NCI-H187 treated with DMSO at 0.1 percent for 48 hours (cell line): ENCODE measurements at regions not wholly inside any gene's neighbourhood (a gene's known extent, or its start where the extent isn't known, plus 50 kb on each side); places are given as distances from the start of the nearest gene placed in this dataset.
"Not testable (repeated sequence)": the region's sequence is repeated elsewhere in the genome, so short reads cannot be mapped to it uniquely, and the experiment has no call there.

Experiments
- DNase-seq: peaks from one replicate; lab custom pipeline; 2025; lab: John Stamatoyannopoulos, UW

DNA sequence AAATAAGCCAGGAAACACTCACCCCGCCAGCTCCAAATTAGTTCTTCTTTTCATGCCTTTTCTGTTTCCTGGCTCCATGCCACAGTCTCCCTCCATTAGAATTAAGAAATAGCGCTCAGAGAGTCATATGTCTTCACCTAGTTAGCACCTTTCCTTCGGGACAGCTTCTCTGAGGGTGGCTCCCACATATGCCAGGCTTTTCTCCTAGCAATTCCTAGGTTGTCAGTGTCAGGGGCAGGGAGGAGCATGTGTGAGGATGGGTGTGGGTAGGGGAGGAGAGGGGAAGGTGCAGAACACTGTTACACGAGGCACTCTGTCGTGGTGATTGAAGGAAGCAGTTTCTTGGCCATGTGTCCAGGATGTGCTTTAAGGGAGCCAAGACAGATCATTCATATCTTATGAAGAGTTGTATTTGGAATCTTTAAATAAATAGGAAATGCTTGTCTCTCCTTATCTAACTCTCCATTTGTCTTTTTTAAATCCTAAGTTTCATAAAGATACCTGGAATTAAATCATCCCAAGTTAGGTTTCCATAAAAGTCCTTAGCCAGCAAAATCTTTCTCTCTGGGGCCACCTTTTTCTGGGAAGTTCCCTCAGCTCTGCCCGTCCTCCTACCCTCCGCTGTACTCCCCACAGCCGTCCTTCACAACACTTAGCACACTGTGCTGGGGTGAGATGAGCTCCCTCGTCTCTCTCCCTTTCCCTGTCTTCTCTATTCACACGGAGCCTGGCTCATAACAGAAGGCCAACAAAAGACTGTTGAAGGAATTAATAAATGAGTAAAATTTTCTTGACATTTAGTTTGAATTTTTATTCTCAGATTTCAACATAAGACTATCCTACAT is 361.0 kb downstream of the CD83 start:
- no peak for DNase-seq

DNA sequence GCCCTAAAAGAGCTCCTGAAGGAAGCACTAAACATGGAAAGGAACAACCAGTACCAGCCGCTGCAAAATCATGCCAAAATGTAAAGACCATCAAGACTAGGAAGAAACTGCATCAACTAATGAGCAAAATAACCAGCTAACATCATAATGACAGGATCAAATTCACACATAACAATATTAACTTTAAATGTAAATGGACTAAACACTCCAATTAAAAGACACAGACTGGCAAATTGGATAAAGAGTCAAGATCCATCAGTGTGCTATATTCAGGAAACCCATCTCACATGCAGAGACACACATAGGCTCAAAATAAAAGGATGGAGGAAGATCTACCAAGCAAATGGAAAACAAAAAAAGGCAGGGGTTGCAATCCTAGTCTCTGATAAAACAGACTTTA is 364.4 kb downstream of the CD83 start:
- DNase-seq: not testable (repeated sequence)

DNA sequence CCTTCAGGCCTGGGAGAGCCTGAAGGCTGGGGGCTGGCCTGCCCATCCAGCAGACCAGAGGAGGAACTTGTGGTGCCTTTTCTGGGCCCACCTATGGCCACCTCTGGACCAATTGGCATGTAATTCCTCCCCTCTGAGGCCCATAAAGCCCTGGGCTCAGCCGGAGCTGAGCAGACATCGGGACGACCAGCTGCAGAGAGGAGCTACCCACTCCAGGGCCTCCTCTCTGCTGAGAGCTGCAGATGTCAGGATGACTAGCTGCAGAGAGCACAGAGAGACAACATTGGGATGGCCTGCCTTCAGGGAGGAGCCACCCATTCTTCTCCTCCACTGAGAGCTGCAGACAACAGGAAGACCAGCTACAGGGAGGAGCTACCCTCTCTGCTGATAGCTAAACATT is 370.1 kb downstream of the CD83 start:
- no peak for DNase-seq

DNA sequence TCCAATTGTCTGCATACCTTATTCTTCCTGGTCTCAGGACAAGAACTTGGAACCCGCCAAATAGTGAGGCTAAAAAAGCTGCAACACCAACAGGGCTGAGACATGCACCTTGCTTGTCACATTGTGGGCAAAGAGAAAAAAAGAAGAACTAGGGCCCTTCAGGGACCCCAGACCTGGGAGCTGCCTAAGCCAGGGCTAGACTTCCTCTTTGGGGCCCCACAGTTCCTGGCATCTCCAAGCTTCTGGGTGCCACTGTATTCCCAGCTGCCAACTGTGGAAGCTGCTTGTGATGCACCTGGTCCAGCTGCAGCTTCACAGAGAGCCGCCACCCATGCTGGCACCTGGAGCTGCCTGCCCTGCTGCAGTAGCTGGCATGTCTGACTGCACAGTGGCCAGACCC is 370.6 kb downstream of the CD83 start:
- no peak for DNase-seq

DNA sequence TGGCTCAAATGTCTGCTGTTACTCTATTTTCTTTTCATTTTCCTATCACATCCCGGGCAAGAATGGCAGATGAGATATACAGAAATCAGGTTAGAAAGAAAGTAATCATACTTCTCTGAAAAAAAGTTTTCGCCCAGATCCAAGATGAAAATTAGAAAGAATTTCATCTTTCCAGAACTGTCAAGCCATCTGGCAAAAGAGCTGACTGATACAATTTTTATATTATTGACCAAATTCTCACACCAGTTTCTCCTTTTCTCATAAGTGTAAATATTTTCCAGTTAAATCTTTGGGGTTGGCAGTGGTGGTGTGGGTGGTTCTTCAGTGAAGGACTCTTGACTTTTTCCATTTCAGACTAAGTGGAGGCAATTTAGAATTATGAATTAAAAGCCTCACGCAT is 371.9 kb downstream of the CD83 start:
- no peak for DNase-seq

DNA sequence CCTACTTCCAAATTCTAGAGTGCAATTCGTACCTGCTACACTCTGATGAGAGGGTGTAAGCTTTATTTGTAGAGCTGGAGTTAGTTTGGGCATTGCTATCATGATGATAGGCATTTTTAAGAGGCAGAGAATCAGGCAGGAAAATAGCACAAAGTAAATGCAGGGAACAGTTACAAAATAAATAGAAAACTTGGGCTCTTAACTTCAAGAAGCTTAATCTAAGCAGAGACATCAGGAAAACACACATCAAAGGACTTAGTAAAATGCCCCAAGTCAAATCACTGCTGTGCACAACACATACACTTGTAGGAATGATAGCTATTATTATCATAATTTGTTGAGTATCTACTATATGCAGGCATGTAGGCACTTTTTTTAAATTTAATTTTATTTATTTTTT is 381.2 kb downstream of the CD83 start:
- no peak for DNase-seq

DNA sequence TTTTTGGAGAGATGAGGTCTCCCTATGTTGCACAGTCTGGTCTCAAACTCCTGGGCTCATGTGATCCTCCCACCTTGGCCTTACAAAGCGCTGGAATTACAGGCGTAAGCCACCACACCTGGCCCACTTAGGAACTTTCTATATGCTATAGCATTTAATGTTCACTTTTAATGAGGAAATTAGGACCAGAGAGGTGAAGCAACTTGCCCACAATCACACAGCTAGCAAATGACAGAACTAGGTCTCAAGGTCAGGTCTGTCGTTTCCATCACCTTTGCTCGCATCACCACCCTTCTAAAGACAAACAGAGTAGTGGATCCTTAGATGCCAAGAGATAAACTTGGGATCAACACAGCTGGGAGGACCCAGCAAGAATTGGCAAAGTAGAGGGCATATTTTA is 381.7 kb downstream of the CD83 start:
- DNase-seq: no peak

DNA sequence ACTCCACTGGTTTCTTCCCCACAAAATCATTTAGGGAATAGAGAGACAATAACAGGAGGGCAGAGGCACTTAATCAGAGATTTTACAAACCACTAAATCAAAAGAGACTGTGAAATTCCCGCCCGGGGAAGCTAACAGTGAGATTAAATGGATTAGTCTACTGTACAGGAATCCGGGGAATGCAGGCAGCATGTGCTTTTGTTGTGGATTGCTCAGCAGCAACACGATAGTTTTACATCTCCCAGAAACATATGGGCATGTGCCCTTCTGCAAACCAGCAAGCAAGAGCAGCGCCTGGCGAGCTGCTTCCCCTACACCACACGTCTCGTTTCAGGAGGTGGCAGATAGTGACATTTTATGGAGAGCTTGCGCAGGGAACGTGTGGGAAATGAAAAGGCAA is 382.3 kb downstream of the CD83 start:
- DNase-seq: no peak

DNA sequence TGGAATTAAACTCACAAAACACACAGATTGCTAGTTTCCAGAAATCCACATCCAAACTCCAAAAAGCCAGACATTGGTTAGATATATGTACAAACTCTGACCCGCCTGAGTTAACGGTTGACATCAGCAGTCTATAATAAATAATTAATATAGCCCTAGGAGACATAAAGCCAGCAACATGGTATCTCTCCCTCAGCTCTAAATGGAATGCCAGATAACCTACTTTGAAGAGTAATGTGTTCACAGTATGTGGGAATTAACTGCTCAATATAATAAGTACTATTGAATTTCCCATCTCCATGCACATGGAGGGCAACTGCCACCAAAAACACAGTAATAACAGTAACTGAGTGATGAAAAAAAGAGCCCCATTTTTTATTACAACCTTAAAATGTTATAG is 383.2 kb downstream of the CD83 start:
- no peak for DNase-seq

DNA sequence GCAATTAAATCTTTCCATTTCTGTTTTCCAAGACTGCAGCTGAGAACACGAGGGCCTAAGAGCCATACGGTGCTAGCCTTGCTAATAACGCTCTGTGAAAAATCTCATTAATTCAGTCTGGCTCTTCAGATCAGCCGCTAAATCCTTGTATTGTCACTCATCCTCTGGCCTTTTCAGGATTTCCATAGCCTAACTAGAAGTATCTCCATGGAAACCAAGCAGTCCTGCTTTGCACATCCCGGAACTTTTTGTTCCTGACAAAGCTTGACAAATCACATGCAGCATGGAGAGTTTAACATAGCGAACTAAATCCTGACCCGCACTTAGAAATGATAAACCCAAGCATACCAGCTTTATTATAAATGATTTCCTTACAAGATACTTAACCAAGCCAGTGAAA is 383.7 kb downstream of the CD83 start:
- no peak for DNase-seq

DNA sequence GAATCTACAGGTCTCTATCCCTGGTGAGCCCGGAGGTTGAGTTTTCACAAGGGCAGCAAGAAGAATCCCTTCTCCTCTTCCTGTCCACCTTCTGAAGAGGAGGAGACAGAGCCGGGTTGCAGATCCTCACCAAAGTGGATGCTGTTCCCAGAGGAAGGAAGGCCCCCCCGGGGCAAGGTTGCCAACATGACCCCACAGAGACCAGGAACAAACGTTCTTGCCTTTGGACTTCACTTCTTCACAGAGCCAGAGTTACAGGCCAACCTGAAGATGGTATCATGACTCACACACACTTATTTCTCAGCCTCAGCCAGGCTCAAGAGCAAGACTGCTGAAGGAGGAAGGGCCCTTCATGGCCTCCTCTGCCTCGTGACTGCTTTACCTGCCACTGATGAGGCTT is 384.3 kb downstream of the CD83 start:
- DNase-seq: no peak

DNA sequence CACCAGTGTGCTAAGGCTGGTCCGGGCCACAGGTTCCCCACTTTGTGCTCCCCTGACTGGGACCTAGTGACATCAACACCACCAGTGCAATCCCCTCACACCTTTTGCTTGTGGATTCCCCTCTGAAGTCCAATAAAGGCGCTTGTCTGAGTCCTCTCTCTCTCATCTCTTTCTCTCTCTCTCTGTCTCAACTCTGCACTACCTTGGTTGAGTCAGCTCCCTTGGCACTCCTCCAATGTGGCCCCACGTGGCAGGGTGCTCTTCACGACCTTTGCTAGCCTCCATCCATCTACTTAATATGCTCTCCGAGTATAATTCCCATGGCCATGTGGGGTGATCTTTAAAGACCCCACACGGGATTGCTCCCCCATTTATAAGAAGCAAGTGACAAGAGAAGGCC is 385.0 kb downstream of the CD83 start:
- DNase-seq: no peak

DNA sequence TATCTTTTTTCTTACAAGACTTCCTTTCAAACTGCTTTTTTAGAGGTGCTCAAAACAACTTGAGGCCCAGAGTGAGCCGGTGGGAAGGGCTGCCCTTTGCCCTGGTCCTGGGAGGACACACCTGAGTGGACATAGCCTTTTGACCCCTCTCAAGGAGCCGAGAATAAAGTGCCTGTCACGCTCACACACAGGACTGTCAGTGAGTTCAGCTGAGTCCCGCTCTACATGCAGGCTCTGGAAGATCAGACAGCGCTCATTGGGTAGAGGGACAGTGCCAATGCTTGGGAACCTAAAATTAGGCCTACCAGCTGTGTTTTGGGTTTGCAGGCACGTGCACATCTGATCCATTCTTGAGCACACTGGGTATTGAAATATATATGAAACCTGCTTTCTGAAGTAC is 387.8 kb downstream of the CD83 start:
- DNase-seq: no peak

DNA sequence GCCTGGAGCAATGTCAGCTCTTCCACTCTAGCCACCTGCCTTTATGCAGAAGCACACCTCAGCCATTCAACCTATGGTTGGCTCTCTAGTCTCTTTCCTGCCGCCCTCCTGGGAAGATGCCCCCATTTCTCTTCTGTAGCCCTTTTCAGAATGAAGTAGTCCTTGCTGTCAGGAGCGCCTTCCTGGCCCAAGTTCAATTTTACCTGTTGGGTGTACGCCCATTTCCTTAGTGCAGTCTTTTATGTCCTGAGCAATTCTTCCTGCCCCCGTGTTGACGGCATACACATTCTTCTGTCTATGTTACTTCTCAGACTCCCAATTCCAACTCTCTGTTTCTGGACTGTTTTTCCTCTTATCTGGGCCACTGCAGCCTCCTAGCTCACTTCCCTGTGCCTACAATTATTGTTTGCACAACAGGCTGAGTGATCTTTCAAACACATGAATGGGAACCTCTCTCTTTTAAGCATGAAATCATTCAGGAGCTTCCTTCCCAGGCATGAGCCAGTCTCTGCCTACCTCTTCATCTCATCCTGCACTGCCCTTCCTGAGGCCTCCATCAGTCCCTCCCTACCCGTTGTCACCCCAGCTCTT is 389.2 kb downstream of the CD83 start:
- no peak for DNase-seq

DNA sequence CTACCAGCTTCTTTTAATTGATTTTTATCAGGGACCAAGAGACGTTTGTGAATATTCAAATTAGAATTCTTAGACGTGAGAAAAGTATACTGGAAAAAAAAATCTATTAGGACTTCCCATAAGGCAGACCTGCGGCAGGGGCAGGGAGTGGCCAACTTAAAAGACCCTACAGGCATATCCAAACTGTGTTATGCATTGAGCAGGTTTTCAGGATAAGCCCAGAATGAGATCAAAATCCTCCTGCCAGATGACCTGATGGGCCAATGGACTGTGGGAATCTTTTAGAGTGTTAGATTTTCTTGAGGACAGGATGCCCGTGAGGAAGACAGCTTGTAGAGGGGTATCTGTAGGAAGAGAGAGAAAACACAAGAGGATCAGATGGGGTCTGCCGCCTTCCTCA is 391.5 kb downstream of the CD83 start:
- DNase-seq: no peak

DNA sequence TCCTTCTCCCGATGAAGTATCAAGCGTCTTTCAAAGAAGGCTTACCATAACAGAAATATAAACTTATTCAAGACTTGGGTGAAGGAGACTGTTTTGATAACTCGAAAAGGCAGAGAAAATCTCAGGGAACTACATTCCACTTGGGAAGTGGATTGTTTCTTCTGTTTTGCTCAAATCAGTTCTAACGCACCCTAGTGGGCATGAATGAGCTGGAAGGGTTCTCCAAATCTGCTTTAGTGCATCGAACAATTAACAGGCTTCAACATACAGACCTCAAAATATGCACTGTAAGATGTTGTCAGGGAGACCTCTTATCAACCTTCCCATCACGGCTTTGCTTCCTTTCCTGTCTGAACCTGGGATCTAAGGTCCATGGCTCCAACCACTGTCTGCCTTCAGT is 392.5 kb downstream of the CD83 start:
- DNase-seq: no peak

DNA sequence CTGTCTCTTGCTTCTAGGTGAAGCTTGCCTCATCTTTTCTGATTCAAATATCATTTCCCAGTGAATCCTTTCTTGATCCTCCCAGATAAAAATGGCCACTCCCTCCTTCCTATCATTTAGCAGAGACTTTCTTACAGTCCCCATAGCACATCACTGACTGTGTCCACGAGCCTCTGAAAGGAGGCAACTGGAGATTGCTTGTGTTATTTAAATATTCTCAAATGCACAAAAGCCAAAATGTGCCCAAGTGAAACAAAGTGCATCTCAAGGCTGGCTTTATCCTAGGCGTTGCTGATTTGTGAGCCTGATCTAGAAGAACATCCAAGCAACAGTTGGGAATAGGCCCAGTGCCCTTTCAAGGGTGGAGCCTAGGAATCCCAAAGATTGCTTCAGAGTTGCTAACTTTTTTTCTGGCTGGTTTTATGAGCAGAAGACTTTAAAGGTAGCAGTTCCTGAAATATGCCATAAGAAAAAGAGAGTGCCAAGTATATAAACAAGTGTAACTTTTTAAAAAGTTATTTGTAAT is 393.6 kb downstream of the CD83 start:
- DNase-seq: no peak

DNA sequence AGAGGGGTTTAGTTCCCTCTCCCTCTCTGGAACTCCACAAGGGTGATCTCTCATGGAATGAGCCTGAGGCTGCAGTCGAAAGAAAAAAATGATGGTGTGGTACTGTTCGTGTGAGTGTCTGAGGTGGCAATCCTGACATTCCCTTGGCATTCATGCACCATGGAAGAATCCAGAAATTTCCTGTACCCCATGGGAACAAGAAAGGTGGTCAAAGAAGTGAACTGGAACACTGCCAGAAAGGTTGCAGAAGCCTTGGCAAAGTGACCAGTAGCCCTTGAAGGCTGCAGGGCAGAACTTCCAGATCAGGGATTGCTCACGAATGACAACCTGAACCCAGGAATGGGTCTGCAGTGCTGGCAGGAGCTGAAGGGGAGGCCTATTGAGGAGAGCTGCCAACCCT is 394.7 kb downstream of the CD83 start:
- no peak for DNase-seq

DNA sequence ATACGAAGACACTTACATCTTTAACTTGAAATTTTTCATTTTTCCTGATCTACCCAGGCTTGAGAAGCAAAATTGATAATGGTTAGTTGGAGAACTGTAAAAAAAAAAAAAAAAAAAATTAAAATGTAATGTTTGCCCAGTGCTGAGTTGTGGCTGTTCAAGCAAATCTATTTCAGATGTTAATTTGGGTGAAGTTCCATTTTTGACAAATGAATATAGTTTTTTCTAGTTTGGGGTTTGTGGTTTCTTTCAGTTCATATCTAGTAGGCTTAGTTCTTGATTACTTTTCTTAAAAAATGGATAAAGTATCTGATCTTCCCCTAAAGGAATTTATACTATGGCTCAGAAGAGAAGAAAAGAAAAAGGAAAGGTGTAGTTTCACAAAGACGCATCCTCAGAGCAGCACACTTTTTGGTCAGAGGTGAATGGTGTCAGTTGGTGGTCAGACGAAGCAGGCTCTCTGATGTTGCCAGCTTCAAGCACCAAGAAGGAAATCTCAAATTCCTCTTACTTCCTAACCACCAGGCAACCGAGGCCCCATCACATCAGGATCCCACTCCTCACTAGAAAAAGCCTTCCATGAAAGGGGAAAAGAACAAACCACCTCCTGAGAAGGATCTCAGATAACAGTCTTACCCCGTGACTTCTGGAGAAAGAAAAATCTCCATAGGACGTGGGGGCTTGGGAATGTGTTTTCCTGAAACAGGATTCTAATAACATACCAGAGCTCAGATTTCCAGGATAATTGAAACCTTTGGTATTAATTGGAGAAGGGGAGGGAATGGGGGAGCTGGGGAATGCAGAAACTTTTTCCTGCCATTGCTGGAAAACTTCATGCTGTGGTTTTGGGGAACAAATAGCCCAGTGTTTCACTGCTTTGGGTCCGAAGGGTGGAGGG is 396.2 kb downstream of the CD83 start:
- DNase-seq: no peak

DNA sequence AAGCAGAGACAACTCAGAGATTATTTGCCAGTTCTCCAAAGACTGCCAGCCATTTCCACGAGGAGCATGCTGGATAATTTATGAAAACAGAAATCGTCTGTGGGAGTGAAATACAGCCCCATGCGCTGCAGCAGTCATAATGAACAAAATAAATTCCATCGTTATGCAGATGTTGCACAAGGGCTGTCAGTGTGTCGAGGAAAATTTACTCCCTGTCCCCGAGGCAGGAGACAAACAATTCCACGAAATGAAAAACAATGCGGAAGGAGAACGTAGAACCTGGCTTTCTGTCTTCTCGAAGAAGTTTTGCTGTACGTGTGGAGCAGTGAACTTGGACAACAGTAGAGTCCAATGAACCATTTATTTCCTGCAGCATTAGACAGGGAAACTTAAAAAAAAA is 399.4 kb downstream of the CD83 start:
- DNase-seq: no peak

DNA sequence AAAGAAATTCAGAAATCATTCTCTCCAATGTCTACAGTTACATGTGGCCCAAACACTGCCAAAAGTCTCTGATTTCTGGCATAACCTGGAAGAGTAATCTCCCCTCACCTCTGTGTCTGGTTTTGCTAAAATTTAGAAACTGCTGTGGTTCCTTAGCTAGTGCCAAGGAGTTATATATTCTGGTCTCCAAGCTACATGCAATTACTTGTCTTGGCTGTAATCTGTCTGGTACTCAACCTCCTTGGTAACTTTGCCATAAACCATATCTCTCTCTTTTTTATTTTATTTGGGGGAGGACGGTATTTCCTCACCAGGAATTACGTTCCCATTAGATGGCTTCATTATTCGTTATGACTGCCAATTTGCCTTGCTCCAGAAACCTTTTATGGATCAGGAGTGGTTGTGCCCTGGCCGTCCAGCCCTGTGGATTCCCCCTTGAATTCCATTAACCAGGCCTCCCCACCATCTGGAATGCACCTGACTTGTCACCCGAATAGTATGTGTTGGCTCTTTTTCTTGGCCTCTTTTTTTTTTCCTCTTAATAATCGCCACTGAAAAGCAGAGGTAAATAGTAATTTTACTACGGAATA is 400.0 kb downstream of the CD83 start:
- no peak for DNase-seq

DNA sequence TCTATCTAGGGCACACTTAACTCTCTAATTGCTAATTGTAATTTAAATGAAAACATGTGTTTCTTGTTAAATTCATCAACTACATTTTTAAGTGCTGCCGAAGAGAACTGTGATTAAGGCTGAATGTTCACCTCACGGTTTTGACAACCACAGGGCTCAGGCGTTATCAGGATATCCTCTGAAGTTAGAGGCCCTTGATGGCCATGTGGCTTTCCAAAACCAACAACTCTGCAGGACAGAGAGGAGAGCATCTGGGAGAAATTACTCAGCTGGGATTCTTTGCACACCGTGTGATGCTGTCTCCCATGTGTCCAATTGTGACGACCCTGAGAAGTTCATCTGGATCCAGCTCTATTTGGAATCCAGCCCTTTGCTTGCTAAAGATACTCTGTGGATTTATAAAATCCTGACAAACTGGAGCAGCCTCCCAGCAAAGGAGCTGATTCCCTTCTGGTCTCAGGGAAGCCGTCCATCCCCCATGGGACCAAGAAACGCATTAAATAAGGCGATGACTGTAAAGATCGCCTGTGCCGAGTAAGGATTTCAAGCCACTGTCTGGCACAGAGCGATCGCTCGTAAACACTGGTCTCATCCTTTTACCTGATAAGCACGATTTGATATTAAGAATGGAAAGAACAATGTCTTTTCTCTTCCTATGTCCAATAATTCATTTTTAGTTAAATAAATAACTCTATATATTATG is 401.1 kb downstream of the CD83 start:
- DNase-seq: no peak
